Neural progenitor cell (in vitro differentiated cells): ENCODE measurements at regions not wholly inside any gene's neighbourhood (a gene's known extent, or its start where the extent isn't known, plus 50 kb on each side); places are given as distances from the start of the nearest gene placed in this dataset.

Experiments
- DNase-seq: peaks from one replicate; pipeline ENCODE4 v3.0.0-alpha.2; 2016; ENCODE audit warnings: low spot score
- H2AFZ ChIP-seq: fragments of 200-600 bp; sonication (generic); replicated peaks from 2 replicates; pipeline ENCODE4 v1.6.1; 2016; ENCODE audit warnings: antibody characterized with exemption
- H3F3A ChIP-seq: fragments of 200-600 bp; sonication (generic); 2 replicates; pipeline ENCODE4 v1.6.1; 2016; ENCODE audit warnings: antibody characterized with exemption, low read depth
- H3K27ac ChIP-seq: fragments of 200-600 bp; sonication (generic); 2 replicates; pipeline ENCODE4 v1.5.1; 2016; ENCODE audit warnings: mild to moderate bottlenecking
- H3K27me3 ChIP-seq: fragments of 200-600 bp; sonication (generic); 2 replicates; pipeline ENCODE4 v1.6.1; 2016; ENCODE audit warnings: mild to moderate bottlenecking, moderate library complexity
- H3K36me3 ChIP-seq: fragments of 200-600 bp; sonication (generic); 2 replicates; pipeline ENCODE4 v1.5.1; 2016
- H3K4me1 ChIP-seq: fragments of 200-600 bp; sonication (generic); 2 replicates; pipeline ENCODE4 v1.6.1; 2016; ENCODE audit warnings: mixed run types
- H3K4me2 ChIP-seq: fragments of 200-600 bp; sonication (generic); 2 replicates; pipeline ENCODE4 v1.6.1; 2016
- H3K4me3 ChIP-seq: fragments of 200-600 bp; sonication (generic); 2 replicates; pipeline ENCODE4 v1.5.1; 2016
- H3K79me2 ChIP-seq: fragments of 200-600 bp; sonication (generic); 2 replicates; pipeline ENCODE4 v1.6.1; 2016; ENCODE audit warnings: low read depth
- H3K9ac ChIP-seq: fragments of 200-600 bp; sonication (generic); 2 replicates; pipeline ENCODE4 v1.6.1; 2016
- H3K9me3 ChIP-seq: fragments of 200-600 bp; sonication (generic); 2 replicates; pipeline ENCODE4 v1.5.1; 2016; ENCODE audit warnings: low read depth
- H4K20me1 ChIP-seq: fragments of 200-600 bp; sonication (generic); 2 replicates; pipeline ENCODE4 v1.6.1; 2016; ENCODE audit warnings: low read depth
- H3K27ac Mint-ChIP-seq: 3 replicates; pipeline ENCODE4 v1.8.0; 2021; ENCODE audit warnings: mixed read lengths
- H3K27me3 Mint-ChIP-seq: 2 replicates; pipeline ENCODE4 v1.8.0; 2022; ENCODE audit warnings: low read depth, mild to moderate bottlenecking, inconsistent platforms, moderate library complexity, mixed read lengths; ENCODE audit not compliant: insufficient read depth
- H3K36me3 Mint-ChIP-seq: 3 replicates; pipeline ENCODE4 v1.8.0; 2021; ENCODE audit warnings: mixed read lengths
- H3K4me1 Mint-ChIP-seq: 3 replicates; pipeline ENCODE4 v1.8.0; 2021; ENCODE audit warnings: mixed read lengths
- H3K4me3 Mint-ChIP-seq: 3 replicates; pipeline ENCODE4 v1.8.0; 2021; ENCODE audit warnings: mild to moderate bottlenecking, moderate library complexity, mixed read lengths
- H3K9me3 Mint-ChIP-seq: 3 replicates; pipeline ENCODE4 v1.8.0; 2020; ENCODE audit warnings: mixed read lengths
- CTCF ChIP-seq: fragments of 200-600 bp; sonication (generic); IDR thresholded peaks from 2 replicates; pipeline ENCODE4 v1.5.1; 2017; ENCODE audit warnings: antibody characterized with exemption, mild to moderate bottlenecking
- EZH2 ChIP-seq: fragments of 200-600 bp; sonication (generic); IDR thresholded peaks from 2 replicates; pipeline ENCODE4 v1.6.1; 2017; ENCODE audit warnings: antibody characterized with exemption, mild to moderate bottlenecking, moderate library complexity
- EZH2phosphoT487 ChIP-seq: fragments of 200-600 bp; sonication (generic); IDR thresholded peaks from 2 replicates; pipeline ENCODE4 v1.6.1; 2017; ENCODE audit warnings: antibody characterized with exemption

- H3K4me1 ChIP-seq: no peaks in the 10 kb centered on the region
- H3K4me2 ChIP-seq: no peak overlapping the region
- Mint-ChIP-seq H3K27ac (no peak overlapping the region), H3K36me3 (no peaks in the 10 kb centered on the region), H3K4me3 (no peak overlapping the region), H3K4me1 (no peaks in the 10 kb centered on the region), H3K9me3 (no peaks in the 10 kb centered on the region), H3K27me3 (no peaks in the 10 kb centered on the region)
- no peaks in the 10 kb centered on the region for H3K36me3 ChIP-seq
- no peak overlapping the region for H2AFZ ChIP-seq
- no peak overlapping the region for H3K9ac ChIP-seq
- H3K27ac ChIP-seq: no peak overlapping the region
- no peak overlapping the region for H3K4me3 ChIP-seq
- no peaks in the 10 kb centered on the region for H3K27me3 ChIP-seq
- no peak for DNase-seq
- no peaks in the 10 kb centered on the region for H3K9me3 ChIP-seq
- H3K79me2 ChIP-seq: no peaks in the 10 kb centered on the region
- H4K20me1 ChIP-seq: no peaks in the 10 kb centered on the region
- TF ChIP-seq EZH2 (no peak), CTCF (no peak), EZH2phosphoT487 (no peak)
- H3F3A ChIP-seq: no peaks in the 10 kb centered on the region
Measured at GRCh38 chr13:63161219-63161618, 1745.6 kb upstream of the PCDH20 start.

- no peaks in the 10 kb centered on the region for H3K79me2 ChIP-seq
- no peaks in the 10 kb centered on the region for H3K27me3 ChIP-seq
- no peak overlapping the region for H3K27ac Mint-ChIP-seq
- no peaks in the 10 kb centered on the region for H4K20me1 ChIP-seq
- no peaks in the 10 kb centered on the region for H3K27me3 Mint-ChIP-seq
- no peaks in the 10 kb centered on the region for H3K4me1 Mint-ChIP-seq
- no peaks in the 10 kb centered on the region for H3K36me3 Mint-ChIP-seq
- H3K36me3 ChIP-seq: no peaks in the 10 kb centered on the region
- no peak overlapping the region for H3K27ac ChIP-seq
- no peaks in the 10 kb centered on the region for H3K9me3 ChIP-seq
- no peaks in the 10 kb centered on the region for H3K4me1 ChIP-seq
- no peaks in the 10 kb centered on the region for H3K9me3 Mint-ChIP-seq
- H3K9ac ChIP-seq: no peak overlapping the region
- no peak overlapping the region for H3K4me3 Mint-ChIP-seq
- H3K4me3 ChIP-seq: no peak overlapping the region
- DNase-seq: no peak
- TF ChIP-seq EZH2: no peak
- no peak for TF ChIP-seq CTCF
- TF ChIP-seq EZH2phosphoT487: no peak
- H3F3A ChIP-seq: no peaks in the 10 kb centered on the region
- no peak overlapping the region for H3K4me2 ChIP-seq
- no peak overlapping the region for H2AFZ ChIP-seq
Measured at GRCh38 chr13:63156816-63157215, 1741.2 kb upstream of the PCDH20 start.

- no peaks in the 10 kb centered on the region for H3K27me3 Mint-ChIP-seq
- no peaks in the 10 kb centered on the region for H3K79me2 ChIP-seq
- no peaks in the 10 kb centered on the region for H3F3A ChIP-seq
- no peaks in the 10 kb centered on the region for H3K36me3 ChIP-seq
- H3K9me3 ChIP-seq: no peaks in the 10 kb centered on the region
- H3K4me3 ChIP-seq: no peak overlapping the region
- no peaks in the 10 kb centered on the region for H3K4me1 Mint-ChIP-seq
- DNase-seq: no peak
- TF ChIP-seq CTCF (no peak), EZH2 (no peak), EZH2phosphoT487 (no peak)
- no peak overlapping the region for H2AFZ ChIP-seq
- H3K4me1 ChIP-seq: no peaks in the 10 kb centered on the region
- no peak overlapping the region for H3K4me2 ChIP-seq
- peaks cover 8% of the 10 kb centered on the region for H3K9me3 Mint-ChIP-seq
- H3K36me3 Mint-ChIP-seq: peaks cover 4% of the 10 kb centered on the region
- H3K27me3 ChIP-seq: no peaks in the 10 kb centered on the region
- no peak overlapping the region for H3K4me3 Mint-ChIP-seq
- no peak overlapping the region for H3K9ac ChIP-seq
- H3K27ac ChIP-seq: no peak overlapping the region
- no peak overlapping the region for H3K27ac Mint-ChIP-seq
- H4K20me1 ChIP-seq: no peaks in the 10 kb centered on the region
Measured at GRCh38 chr13:63149375-63149774, 1733.7 kb upstream of the PCDH20 start.

GRCh38 chr13:63139277-63139676 is 1723.6 kb upstream of the PCDH20 start:
- Histone ChIP-seq H3K27ac (no peak overlapping the region), H4K20me1 (no peaks in the 10 kb centered on the region), H3K9me3 (no peaks in the 10 kb centered on the region), H3K27me3 (no peaks in the 10 kb centered on the region), H2AFZ (no peak overlapping the region), H3K4me2 (no peak overlapping the region), H3K36me3 (no peaks in the 10 kb centered on the region), H3F3A (no peaks in the 10 kb centered on the region), H3K4me3 (no peak overlapping the region), H3K4me1 (no peaks in the 10 kb centered on the region), H3K9ac (no peak overlapping the region), H3K79me2 (no peaks in the 10 kb centered on the region)
- TF ChIP-seq EZH2phosphoT487 (no peak), EZH2 (no peak), CTCF (no peak)
- Mint-ChIP-seq H3K4me1 (no peaks in the 10 kb centered on the region), H3K36me3 (no peaks in the 10 kb centered on the region), H3K4me3 (no peak overlapping the region), H3K27ac (no peak overlapping the region), H3K9me3 (no peaks in the 10 kb centered on the region), H3K27me3 (no peaks in the 10 kb centered on the region)
- DNase-seq: no peak
